PC-9 (cell line): ENCODE measurements at regions not wholly inside any gene's neighbourhood (a gene's known extent, or its start where the extent isn't known, plus 50 kb on each side); places are given as distances from the start of the nearest gene placed in this dataset.

Experiments
- CTCF ChIP-seq: fragments of 200-600 bp; sonication (generic); conservative IDR thresholded peaks from 2 replicates; pipeline ENCODE4 v1.6.1; 2017; ENCODE audit warnings: mixed run types, antibody characterized with exemption, mild to moderate bottlenecking, moderate library complexity
- EZH2 ChIP-seq: fragments of 200-600 bp; sonication (generic); IDR thresholded peaks from 2 replicates; pipeline ENCODE4 v1.8.0; 2017; ENCODE audit warnings: antibody characterized with exemption, low read depth

GRCh38 chr5:88033191-88033590 is 235.5 kb downstream of the TMEM161B start:
- TF ChIP-seq CTCF (no peak), EZH2 (no peak)
